Mammary epithelial cell (primary cell): ENCODE measurements at regions not wholly inside any gene's neighbourhood (a gene's known extent, or its start where the extent isn't known, plus 50 kb on each side); places are given as distances from the start of the nearest gene placed in this dataset.

ENCODE experiments used
- EZH2 ChIP-seq: IDR thresholded peaks from 2 replicates; pipeline ENCODE4 v1.6.1; 2012; ENCODE audit warnings: low read length, inconsistent platforms, borderline replicate concordance
- TF ChIP-seq, protein P1 (sequence below), 2 donors: IDR thresholded peaks in 1 of 2; conservative IDR thresholded peaks in 1 of 2; 2 replicates each; pipeline ENCODE4 v1.5.1; 2011 to 2012; ENCODE audit warnings: inconsistent platforms in 2 of 2, low read length in 2 of 2, mild to moderate bottlenecking in 2 of 2, control low read depth in 1 of 2, low read depth in 1 of 2; ENCODE audit not compliant: insufficient read depth in 1 of 2; ENCODE audit errors: extremely low read depth in 1 of 2

DNA sequence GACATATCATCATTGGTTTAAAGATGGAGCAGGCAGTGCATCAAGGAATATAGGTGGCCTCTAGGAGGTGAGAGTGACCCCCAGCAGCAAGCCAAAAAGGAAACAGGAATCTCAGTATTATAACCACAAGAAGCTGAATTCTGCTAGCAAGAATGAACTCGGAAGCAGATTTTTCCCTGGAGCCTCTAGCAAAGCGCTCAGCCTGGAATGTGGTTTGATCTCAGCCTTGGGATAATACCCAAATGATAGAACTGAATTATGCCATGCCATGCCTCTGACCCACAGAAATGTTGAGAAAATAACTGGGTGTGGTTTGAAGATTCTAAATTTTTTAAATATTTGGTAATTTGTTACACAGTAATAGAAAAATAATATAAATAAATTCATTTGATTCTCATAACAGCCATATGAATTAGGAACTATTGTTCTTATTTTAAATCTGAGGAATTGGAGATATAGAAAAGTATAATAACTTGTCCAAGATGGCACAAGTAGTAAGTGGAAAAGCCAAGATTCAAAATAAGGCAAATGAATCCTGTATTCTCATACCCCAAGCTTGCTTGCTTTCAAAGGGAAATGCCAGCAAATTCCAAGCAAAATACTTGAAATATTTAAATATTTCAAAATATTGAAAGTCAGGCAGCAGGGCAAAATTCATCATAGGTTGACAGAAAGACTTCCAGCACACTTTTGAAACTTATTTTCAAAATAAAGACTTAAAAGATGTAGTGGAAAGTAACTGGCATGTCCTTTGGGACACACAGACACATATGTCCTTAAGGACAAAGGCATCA lies 567.4 kb downstream of the KCNA4 start:
- TF ChIP-seq, protein P1, sequence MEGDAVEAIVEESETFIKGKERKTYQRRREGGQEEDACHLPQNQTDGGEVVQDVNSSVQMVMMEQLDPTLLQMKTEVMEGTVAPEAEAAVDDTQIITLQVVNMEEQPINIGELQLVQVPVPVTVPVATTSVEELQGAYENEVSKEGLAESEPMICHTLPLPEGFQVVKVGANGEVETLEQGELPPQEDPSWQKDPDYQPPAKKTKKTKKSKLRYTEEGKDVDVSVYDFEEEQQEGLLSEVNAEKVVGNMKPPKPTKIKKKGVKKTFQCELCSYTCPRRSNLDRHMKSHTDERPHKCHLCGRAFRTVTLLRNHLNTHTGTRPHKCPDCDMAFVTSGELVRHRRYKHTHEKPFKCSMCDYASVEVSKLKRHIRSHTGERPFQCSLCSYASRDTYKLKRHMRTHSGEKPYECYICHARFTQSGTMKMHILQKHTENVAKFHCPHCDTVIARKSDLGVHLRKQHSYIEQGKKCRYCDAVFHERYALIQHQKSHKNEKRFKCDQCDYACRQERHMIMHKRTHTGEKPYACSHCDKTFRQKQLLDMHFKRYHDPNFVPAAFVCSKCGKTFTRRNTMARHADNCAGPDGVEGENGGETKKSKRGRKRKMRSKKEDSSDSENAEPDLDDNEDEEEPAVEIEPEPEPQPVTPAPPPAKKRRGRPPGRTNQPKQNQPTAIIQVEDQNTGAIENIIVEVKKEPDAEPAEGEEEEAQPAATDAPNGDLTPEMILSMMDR (conservative IDR thresholded peaks at IDR 0.05 in 1 of 2, IDR thresholded peaks at IDR 0.05 in 1 of 2; ENCODE audit: extremely low read depth in 1 of 2, insufficient read depth in 1 of 2, low read depth in 1 of 2, low read length in 2 of 2), result no peak
- no peak for TF ChIP-seq EZH2
